Right lobe of liver (tissue), 6 donors: ENCODE measurements at regions not wholly inside any gene's neighbourhood (a gene's known extent, or its start where the extent isn't known, plus 50 kb on each side); places are given as distances from the start of the nearest gene placed in this dataset.
A peak's percentile ranks its signal among the peaks of the same experiment; 100 is the strongest.
"Not testable (repeated sequence)": the region's sequence is repeated elsewhere in the genome, so short reads cannot be mapped to it uniquely, and the experiment has no call there.

ENCODE experiments used
- ATAC-seq, 4 donors: fragments of 200-7000 bp; cut with Tn5 transposase; one replicate each; pipeline ENCODE4 v1.9.1; 2020; ENCODE audit warnings: mild to moderate bottlenecking in 4 of 4, moderate library complexity in 4 of 4
- DNase-seq, 3 donors: peaks; one replicate each; pipeline ENCODE4 v3.0.0-alpha.2; 2020
- H3K27ac ChIP-seq, 3 donors: fragments of 200-600 bp; one replicate each; pipeline ENCODE4 v1.8.0; 2022
- H3K27me3 ChIP-seq, 2 donors: fragments of 200-600 bp; one replicate each; pipeline ENCODE4 v1.8.0; 2022
- H3K36me3 ChIP-seq, 4 donors: fragments of 200-600 bp; sonication (generic) in 1 of 4; one replicate each; pipeline versions ENCODE4 v1.5.1 to v1.8.0; 2017 to 2022; ENCODE audit warnings: control low read depth in 1 of 4
- H3K4me1 ChIP-seq, 4 donors: fragments of 200-600 bp; sonication (generic) in 1 of 4; one replicate each; pipeline versions ENCODE4 v1.5.1 to v1.8.0; 2017 to 2022; ENCODE audit warnings: control low read depth in 1 of 4
- H3K4me3 ChIP-seq, 3 donors: fragments of 200-600 bp; one replicate each; pipeline ENCODE4 v1.8.0; 2022
- H3K9me3 ChIP-seq, 4 donors: fragments of 200-600 bp; sonication (generic) in 1 of 4; one replicate each; pipeline versions ENCODE4 v1.5.1 to v1.8.0; 2017 to 2022; ENCODE audit warnings: control low read depth in 1 of 4
- POLR2A ChIP-seq: fragments of 450-650 bp; IDR thresholded peaks from one replicate; pipeline ENCODE4 v1.6.1; 2017; ENCODE audit warnings: antibody characterized with exemption, mild to moderate bottlenecking
- WGBS: methylation state at CpG from one replicate; pipeline ENCODE4 v1.1.6; 2018; ENCODE audit warnings: low coverage, low lambda C conversion rate; ENCODE audit not compliant: insufficient coverage; ENCODE audit errors: missing lambda C conversion rate; 5-methylcytosine and 5-hydroxymethylcytosine counted together
- intact Hi-C, 2 donors: fragments of 100-400 bp; cut with DNase I; formaldehyde crosslinking; loops; one replicate each; pipeline versions ENCODE4 v1.11.2 to v1.14.1; 2022
- TF ChIP-seq, protein P1 (sequence below), 4 donors: fragments of 200-600 bp in 3 of 4; fragments of 450-650 bp in 1 of 4; IDR thresholded peaks; one replicate each; pipeline versions ENCODE4 v1.5.1 to v1.8.0; 2016 to 2022; ENCODE audit warnings: antibody characterized with exemption in 4 of 4, mild to moderate bottlenecking in 2 of 4
- donor health status: DM: no; HTN: yes; CAD: no.
- donor health status: DM: no; HTN: no; CAD: no.
- donor health status: DM: no; HTN: no; CAD: no.
- donor health status: DM: no; HTN: yes; CAD: no.
- donor health status: DM: no; HTN: yes; CAD: no.

DNA sequence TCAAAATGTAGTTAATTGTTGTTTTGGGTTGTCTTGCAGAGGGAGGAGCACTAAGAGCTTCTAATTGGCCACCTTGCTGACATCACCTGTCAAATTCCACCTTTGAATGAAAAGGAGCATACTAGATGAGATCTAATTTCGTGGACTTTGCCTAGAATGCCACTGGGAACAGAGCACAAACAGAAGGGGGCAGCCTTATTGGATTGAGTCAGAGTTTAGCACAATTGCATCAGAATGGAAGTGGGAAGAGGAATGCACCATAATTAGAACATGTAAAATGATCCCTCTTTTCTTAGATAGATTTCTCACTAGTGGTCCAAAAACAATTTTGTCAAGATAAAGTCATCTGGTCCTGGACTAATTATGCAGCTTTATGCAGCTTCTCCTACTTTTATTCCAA lies 1552.2 kb downstream of the PCDH9 start:
- TF ChIP-seq POLR2A = no peak
- TF ChIP-seq, protein P1, sequence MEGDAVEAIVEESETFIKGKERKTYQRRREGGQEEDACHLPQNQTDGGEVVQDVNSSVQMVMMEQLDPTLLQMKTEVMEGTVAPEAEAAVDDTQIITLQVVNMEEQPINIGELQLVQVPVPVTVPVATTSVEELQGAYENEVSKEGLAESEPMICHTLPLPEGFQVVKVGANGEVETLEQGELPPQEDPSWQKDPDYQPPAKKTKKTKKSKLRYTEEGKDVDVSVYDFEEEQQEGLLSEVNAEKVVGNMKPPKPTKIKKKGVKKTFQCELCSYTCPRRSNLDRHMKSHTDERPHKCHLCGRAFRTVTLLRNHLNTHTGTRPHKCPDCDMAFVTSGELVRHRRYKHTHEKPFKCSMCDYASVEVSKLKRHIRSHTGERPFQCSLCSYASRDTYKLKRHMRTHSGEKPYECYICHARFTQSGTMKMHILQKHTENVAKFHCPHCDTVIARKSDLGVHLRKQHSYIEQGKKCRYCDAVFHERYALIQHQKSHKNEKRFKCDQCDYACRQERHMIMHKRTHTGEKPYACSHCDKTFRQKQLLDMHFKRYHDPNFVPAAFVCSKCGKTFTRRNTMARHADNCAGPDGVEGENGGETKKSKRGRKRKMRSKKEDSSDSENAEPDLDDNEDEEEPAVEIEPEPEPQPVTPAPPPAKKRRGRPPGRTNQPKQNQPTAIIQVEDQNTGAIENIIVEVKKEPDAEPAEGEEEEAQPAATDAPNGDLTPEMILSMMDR (IDR thresholded peaks at IDR 0.05) = no peak
- H3K4me3 ChIP-seq = no peak overlapping the region
- intact Hi-C loops = no loop called here
- H3K9me3 ChIP-seq = no peaks in the 10 kb centered on the region
- DNase-seq (no peak), ATAC-seq (no peak)
- no peaks in the 10 kb centered on the region for H3K4me1 ChIP-seq
- H3K27ac ChIP-seq = no peak overlapping the region
- 19% methylated on average over 1 of the region's 1 CpG for WGBS
- no peaks in the 10 kb centered on the region for H3K36me3 ChIP-seq
- H3K27me3 ChIP-seq = no peaks in the 10 kb centered on the region

DNA sequence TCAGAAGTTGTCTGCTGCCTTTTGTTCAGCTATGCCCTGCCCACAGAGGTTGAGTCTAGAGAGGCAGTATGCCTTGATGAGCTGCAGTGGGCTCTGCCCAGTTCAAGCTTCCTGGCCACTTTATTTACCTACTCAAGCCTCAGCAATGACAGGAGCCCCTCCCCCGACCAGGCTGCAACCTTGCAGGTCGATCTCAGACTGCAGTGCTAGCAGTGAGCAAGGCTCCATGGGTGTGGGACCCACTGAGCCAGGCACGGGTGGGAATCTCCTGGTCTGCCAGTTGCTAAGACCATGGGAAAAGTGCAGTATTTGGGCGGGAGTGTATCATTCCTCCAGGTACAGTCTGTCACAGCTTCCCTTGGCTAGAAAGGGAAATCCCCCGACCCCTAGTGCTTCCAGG lies 1554.8 kb downstream of the PCDH9 start:
- H3K27ac ChIP-seq, ATAC-seq, H3K4me3 ChIP-seq, H3K9me3 ChIP-seq, intact Hi-C loops, H3K36me3 ChIP-seq, H3K4me1 ChIP-seq, DNase-seq, H3K27me3 ChIP-seq: not testable (repeated sequence)
- WGBS = 61% methylated on average over 4 of the region's 5 CpGs

DNA sequence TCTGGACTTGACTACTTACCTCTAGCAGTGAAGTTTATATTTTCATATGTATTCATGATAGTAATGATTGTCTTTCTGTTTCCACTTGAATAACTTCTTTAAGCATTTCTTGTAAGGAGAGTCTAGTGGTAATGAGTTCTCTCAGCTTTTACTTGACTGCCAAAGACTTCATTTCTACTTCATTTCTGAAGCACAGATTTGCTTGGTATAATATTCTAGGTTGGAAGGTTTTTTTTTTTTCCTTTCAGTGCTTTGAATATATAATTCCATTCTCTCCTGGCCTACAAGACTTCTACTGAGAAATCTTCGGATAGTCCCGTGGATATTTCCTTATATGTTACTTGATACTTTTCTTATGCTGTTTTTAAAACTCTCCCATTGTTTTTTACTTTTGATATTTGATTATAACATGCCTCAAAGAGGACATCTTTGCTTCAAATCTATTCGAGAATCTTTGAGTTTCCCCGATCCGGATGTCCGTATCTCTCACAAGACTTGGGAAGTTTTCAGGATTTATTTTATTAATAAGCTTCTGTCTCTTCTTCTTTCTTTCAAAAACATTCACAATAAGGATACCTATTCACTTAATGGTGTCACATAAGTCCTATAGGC lies 1560.0 kb downstream of the PCDH9 start:
- intact Hi-C loops = no loop called here
- DNase-seq (no peak), ATAC-seq (no peak)
- no peaks in the 10 kb centered on the region for H3K36me3 ChIP-seq
- H3K9me3 ChIP-seq = no peaks in the 10 kb centered on the region
- 72% methylated on average over 4 of the region's 6 CpGs for WGBS
- no peaks in the 10 kb centered on the region for H3K4me1 ChIP-seq
- no peak for TF ChIP-seq POLR2A
- TF ChIP-seq, protein P1 (IDR thresholded peaks at IDR 0.05) = no peak
- H3K4me3 ChIP-seq = no peak overlapping the region
- H3K27ac ChIP-seq = no peak overlapping the region
- H3K27me3 ChIP-seq = no peaks in the 10 kb centered on the region

DNA sequence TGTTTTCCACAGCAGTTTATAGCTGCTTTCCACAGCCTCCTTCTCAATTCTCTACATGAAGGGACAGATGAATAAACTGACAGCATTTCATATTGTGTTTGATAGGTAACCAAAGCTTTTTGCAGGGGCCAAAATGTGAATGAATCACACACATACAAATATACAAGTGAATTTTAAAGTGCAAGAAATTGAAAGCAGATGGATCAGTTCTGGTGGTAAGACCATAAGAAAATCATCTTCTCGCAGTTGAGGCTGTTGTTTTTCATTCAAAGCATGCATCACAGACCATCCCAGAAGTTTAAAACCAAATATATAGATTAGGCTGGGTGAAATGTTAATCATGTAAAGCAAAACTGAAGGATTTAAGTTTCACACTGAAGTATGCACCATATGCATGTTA lies 1569.4 kb downstream of the PCDH9 start:
- DNase-seq (no peak), ATAC-seq (no peak)
- Histone ChIP-seq H3K9me3 (no peaks in the 10 kb centered on the region), H3K27ac (no peak overlapping the region), H3K27me3 (no peaks in the 10 kb centered on the region), H3K4me1 (no peaks in the 10 kb centered on the region), H3K36me3 (no peaks in the 10 kb centered on the region), H3K4me3 (no peak overlapping the region)
- 24% methylated on average over 1 of the region's 1 CpG for WGBS
- intact Hi-C loops = no loop called here
- TF ChIP-seq, protein P1 (IDR thresholded peaks at IDR 0.05) = no peak
- no peak for TF ChIP-seq POLR2A

DNA sequence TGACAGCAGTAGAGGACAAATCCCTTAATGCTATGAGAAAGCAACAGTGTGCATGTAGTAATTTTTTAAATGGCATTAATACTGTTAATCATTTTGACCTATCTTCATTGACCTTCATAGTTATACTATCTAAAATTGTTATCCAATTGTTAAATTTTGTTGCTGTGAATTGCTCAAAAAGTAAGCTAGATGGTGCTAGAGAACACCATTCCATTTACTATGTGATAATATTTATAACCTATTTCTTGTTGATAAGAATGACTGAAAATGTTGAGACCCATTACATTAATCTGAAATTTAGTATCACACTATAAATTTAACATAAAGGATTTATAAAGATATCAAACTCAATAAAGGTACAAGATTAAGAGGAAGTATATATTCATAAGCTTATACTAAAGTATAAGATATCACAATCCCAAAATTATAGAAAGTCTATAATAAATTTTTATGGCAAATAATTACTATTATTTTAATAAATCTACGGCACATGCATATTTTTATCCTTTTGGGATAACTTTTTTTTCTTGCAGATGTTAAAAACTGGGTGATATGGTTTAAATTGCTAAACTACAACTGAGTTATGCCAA lies 1573.3 kb downstream of the PCDH9 start:
- H3K36me3 ChIP-seq = no peaks in the 10 kb centered on the region
- DNase-seq (no peak), ATAC-seq (peak in 1 of 4 donors; percentile 24)
- WGBS = 18% methylated on average over 1 of the region's 1 CpG
- TF ChIP-seq, protein P1 (IDR thresholded peaks at IDR 0.05) = peak; percentile 40 to 49 (median 46)
- no peak for TF ChIP-seq POLR2A
- no peaks in the 10 kb centered on the region for H3K4me1 ChIP-seq
- intact Hi-C loops = no loop called here
- H3K27me3 ChIP-seq = no peaks in the 10 kb centered on the region
- H3K4me3 ChIP-seq = no peak overlapping the region
- H3K9me3 ChIP-seq = no peaks in the 10 kb centered on the region
- H3K27ac ChIP-seq = no peak overlapping the region
